BJ (cell line): ENCODE measurements at regions not wholly inside any gene's neighbourhood (a gene's known extent, or its start where the extent isn't known, plus 50 kb on each side); places are given as distances from the start of the nearest gene placed in this dataset.

Source experiments
- CTCF ChIA-PET: fragments of 350-600 bp; formaldehyde crosslinking; extraction: SDS; loops from one replicate; lab custom pipeline; 2021; ENCODE audit warnings: antibody characterized with exemption, inconsistent platforms; lab: Yijun Ruan, JAX
- POLR2A ChIA-PET: fragments of 300-600 bp; sonication (Branson Sonifier 250); formaldehyde crosslinking; extraction: SDS; loops from one replicate; lab custom pipeline; 2021; ENCODE audit warnings: antibody characterized with exemption; lab: Charles Lee
- DNase-seq: peaks from one replicate; pipeline ENCODE4 v3.0.0-alpha.2; 2011; ENCODE audit warnings: low read depth
- H3K27me3 ChIP-seq: 2 replicates; pipeline ENCODE4 v1.6.0; 2011; ENCODE audit warnings: low read length; ENCODE audit not compliant: control insufficient read depth, insufficient read depth
- H3K36me3 ChIP-seq: 2 replicates; pipeline ENCODE4 v1.5.1; 2011; ENCODE audit warnings: low read length; ENCODE audit not compliant: control insufficient read depth, insufficient read depth
- H3K4me3 ChIP-seq: 2 replicates; pipeline ENCODE4 v1.5.1; 2011; ENCODE audit warnings: low read depth, mild to moderate bottlenecking, control low read depth, low read length
- TF ChIP-seq, protein P1 (sequence below): IDR thresholded peaks from 2 replicates; pipeline ENCODE4 v1.5.1; 2011; ENCODE audit warnings: low read depth, mild to moderate bottlenecking, control low read depth, inconsistent platforms, low read length, moderate library complexity; ENCODE audit not compliant: insufficient read depth

DNA sequence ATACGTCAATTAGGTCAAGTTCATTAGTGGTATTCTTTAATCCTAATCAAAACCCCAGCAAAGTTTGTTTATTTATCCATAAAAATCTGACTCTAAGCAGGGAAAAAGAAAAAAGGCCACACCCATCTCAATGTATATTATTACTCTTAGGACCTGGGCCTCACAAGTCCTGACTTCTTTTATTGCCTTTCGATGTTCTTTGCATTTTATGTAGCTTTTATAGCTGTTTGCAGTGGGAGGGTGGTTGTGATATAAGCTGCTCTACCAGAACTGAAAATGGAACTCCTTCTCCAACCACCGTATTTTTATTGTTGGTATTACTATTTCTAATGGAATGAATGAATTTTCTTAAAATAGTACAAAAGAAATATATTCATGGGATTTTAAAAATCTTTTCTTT, 163.3 kb upstream of the FAM47C start:
- no peaks in the 10 kb centered on the region for H3K27me3 ChIP-seq
- TF ChIP-seq, protein P1, sequence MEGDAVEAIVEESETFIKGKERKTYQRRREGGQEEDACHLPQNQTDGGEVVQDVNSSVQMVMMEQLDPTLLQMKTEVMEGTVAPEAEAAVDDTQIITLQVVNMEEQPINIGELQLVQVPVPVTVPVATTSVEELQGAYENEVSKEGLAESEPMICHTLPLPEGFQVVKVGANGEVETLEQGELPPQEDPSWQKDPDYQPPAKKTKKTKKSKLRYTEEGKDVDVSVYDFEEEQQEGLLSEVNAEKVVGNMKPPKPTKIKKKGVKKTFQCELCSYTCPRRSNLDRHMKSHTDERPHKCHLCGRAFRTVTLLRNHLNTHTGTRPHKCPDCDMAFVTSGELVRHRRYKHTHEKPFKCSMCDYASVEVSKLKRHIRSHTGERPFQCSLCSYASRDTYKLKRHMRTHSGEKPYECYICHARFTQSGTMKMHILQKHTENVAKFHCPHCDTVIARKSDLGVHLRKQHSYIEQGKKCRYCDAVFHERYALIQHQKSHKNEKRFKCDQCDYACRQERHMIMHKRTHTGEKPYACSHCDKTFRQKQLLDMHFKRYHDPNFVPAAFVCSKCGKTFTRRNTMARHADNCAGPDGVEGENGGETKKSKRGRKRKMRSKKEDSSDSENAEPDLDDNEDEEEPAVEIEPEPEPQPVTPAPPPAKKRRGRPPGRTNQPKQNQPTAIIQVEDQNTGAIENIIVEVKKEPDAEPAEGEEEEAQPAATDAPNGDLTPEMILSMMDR, result no peak
- no peak for DNase-seq
- H3K36me3 ChIP-seq, result no peaks in the 10 kb centered on the region
- ChIA-PET POLR2A (no interaction called here), CTCF (interaction anchor here (0.6 kb wide), 1 partner anchor 989 kb away, joined by 4 read pairs; no protein-coding TSS in a partner anchor)
- H3K4me3 ChIP-seq, result no peak overlapping the region

DNA sequence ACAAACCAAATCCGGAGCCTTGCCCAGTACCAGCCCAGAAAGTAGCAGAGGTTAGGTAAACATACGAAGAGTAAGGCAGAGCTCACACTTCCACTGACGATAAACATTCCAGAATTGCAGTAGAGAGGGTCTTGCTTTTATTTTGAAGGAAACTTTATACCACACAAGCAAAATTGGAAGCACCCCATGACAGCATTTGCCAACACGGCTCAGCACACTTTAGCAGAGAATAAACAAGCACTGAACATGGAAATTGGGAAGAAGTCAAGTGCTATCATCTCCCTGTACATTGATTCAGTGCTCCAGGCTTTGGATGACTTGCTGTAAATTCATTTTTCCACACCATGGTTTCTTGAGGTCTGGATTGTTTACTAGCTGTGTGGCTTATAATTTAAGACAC, 160.7 kb upstream of the FAM47C start:
- CTCF ChIA-PET, result no interaction called here
- TF ChIP-seq, protein P1, result no peak
- POLR2A ChIA-PET, result no interaction called here

DNA sequence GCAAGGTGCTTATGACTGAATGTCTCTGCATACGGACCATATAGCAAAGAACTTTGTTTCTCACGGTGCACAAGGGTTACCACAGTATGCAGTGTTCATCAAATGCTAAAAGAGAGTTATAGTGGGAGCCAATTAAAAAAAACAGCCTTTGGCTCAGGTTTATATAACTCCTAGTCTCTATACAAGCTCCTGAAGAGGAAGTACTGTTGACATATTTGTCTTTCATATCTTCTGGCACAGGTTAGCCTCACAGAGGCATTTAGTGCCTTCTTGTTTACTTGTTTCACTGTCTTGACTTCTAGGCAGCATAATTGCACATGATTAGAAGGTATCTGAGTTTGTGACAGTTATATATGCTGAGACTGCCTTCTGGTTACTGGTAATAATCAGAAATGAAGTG, 158.8 kb upstream of the FAM47C start:
- ChIA-PET POLR2A (no interaction called here), CTCF (no interaction called here)
- Histone ChIP-seq H3K36me3 (no peaks in the 10 kb centered on the region), H3K27me3 (no peaks in the 10 kb centered on the region), H3K4me3 (no peak overlapping the region)
- TF ChIP-seq, protein P1, result no peak
- no peak for DNase-seq

More for the DNA sequence above, 160.7 kb upstream of the FAM47C start:
- no peak overlapping the region for H3K4me3 ChIP-seq
- DNase-seq, result no peak
- H3K36me3 ChIP-seq, result no peaks in the 10 kb centered on the region
- no peaks in the 10 kb centered on the region for H3K27me3 ChIP-seq

DNA sequence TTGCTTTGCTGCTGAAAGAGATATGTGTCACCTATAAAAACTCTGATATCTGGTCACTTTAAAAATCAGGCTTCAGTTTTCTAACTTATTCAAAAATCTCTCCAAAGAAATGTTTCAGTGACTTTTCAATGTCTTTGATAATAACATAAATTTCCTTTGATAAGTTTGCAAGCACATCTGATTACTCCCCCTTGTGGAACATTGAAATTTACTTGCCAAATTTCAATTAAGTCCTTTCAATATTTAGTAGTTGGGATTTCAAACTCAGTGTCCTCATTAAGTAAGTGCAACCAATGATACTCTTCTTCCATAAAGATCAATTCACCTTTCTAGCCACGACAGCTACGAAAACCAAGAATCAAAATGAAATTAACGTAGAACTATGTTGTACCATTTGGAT, 151.3 kb upstream of the FAM47C start:
- no peaks in the 10 kb centered on the region for H3K36me3 ChIP-seq
- ChIA-PET POLR2A (no interaction called here), CTCF (no interaction called here)
- TF ChIP-seq, protein P1, result no peak
- H3K27me3 ChIP-seq, result no peaks in the 10 kb centered on the region
- no peak for DNase-seq
- H3K4me3 ChIP-seq, result no peak overlapping the region

DNA sequence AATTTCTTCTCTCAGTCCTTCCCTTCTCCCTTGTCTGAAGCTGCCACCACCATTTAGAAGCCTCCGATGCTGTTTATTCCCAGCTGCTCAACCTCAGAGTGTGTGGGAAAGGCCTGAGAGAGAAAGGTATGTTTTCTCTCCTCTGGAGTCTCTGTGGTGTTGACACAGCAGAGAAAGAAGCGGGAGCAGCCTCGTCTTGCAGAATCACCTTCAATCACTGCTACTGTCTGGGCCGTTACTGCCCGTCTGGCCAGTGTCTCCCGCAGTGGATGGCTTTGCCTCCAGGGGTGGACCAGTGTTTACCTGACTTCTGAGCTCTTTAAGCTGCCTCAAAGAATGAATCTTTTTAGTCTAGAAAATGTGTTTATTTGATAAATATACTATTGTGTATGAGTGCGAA, 148.9 kb upstream of the FAM47C start:
- CTCF ChIA-PET, result no interaction called here
- POLR2A ChIA-PET, result no interaction called here

More for the DNA sequence above, 148.9 kb upstream of the FAM47C start:
- no peak for DNase-seq
- TF ChIP-seq, protein P1, result no peak
- no peaks in the 10 kb centered on the region for H3K36me3 ChIP-seq
- no peaks in the 10 kb centered on the region for H3K27me3 ChIP-seq
- H3K4me3 ChIP-seq, result no peak overlapping the region
